NCI-H2196 (cell line): ENCODE measurements at regions not wholly inside any gene's neighbourhood (a gene's known extent, or its start where the extent isn't known, plus 50 kb on each side); places are given as distances from the start of the nearest gene placed in this dataset.
A peak's percentile ranks its signal among the peaks of the same experiment; 100 is the strongest.
"Not testable (repeated sequence)": the region's sequence is repeated elsewhere in the genome, so short reads cannot be mapped to it uniquely, and the experiment has no call there.

Source experiments
- DNase-seq: peaks from one replicate; lab custom pipeline; 2025; ENCODE audit not compliant: unreplicated experiment; lab: John Stamatoyannopoulos, UW

DNA sequence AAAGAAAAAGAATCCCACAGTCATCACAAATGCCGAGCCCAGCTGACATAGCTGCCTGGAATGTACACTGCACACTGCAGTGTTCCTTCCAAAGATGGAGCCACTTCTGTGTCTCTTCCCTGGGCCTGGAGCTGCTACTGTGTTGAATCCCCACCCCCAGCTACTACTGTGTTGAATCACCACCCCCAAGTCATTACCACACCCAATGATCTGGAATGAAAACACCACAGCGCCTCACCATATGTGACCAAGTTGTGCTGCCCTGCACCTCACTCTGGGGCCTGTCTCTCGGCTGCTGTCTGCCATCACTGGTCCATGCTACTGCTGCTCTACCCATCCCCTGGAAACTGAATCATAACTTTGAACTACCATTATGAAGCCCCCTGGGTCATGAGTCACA, 861.2 kb downstream of the UQCRFS1 start:
- DNase-seq: no peak

DNA sequence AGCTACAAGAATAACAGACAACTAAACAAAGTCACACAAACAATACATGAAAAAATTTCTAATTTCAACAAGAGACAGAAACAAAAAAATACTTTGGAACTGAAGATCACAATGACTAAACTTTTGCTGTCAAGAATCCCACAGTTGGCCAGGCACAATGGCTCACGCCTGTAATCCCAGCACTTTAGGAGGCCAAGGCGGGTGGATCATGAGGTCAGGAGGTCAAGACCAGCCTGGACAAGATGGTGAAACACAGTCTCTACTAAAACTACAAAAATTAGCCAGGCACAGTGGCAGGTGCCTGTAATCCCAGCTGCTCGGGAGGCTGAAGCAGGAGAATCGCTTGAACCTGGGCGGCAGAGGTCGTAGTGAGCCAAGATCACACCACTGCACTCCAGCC, 861.6 kb downstream of the UQCRFS1 start:
- DNase-seq: not testable (repeated sequence)

DNA sequence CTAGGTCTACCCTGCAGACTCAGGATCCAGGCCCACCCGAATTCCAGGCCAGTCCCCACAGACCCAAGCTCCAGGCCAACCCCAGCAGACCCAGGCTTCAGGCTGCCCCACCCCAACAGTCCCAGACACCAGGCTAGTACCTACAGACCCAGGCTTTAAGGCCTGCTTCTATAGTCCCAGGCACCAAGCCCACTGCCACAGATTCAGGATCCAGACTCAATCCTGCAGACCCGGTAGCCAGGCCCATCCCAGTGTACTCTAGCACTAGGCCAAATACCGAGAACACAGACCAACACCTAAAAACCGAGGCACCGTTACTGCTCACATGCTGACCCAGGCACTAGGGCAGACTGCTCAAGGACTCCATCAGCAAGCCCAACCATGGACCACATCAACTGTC, 862.3 kb downstream of the UQCRFS1 start:
- no peak for DNase-seq

DNA sequence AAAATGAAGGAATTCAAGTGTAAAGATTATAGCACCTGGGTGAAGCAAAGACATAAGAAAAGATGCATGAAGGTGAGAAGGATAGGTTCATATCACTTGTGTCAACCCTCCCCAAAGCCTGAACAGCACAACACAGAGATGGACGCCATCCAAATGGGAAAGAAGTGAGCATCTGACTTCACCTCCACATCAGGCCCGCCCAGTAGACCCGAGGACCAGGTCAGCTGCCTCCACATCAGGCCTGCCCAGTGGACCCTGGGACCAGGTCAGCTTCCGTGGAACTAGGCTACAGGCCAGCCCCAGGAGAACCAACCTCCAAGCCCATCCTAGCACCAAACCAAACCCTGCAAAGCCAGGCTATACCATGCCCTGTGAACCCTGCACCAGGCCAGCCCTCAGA, 862.9 kb downstream of the UQCRFS1 start:
- no peak for DNase-seq

- no peak for DNase-seq
Observed at GRCh38 chr19:28349604-28350003, 863.3 kb downstream of the UQCRFS1 start.

DNA sequence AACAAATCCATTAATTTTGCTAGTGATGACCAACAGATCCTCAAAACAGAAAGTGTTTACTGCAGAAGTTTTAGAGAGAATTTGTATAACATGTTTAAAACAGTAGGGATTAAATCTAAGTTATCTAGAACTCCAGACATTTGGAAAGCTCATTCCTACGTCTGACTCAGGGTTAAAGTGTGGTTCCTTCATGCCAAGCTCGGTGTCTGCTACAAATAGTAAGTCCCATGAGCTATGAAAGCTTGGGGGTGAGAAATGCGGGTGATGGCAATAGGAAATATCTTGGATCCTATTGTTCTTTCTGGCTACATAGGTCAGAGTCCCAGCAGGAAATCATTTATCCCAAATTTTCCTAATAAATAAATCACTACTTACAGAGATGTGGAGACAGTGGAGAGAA, 867.1 kb downstream of the UQCRFS1 start:
- no peak for DNase-seq

GRCh38 chr19:28341810-28342350, 871.1 kb downstream of the UQCRFS1 start:
- DNase-seq: no peak

DNA sequence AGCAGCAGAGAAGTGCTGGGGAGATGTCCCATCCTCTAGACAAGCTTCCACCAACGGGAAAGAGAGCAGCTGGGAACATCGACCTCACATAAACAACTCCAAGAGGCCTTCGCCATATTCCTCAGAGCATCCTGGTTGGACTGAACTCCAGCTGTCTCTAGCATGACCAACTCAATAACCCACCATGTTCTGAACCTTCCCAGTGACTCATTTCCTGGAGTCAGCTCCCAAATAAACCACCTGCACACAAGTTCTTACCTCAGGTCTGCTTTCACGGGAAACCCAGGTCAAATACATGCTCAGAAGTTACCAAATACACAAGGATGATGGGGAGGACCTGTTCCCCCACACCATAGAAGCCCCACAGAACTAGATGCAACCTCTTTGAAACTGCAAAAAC, 878.5 kb downstream of the UQCRFS1 start:
- no peak for DNase-seq

GRCh38 chr19:28333909-28334308, 879.0 kb downstream of the UQCRFS1 start:
- no peak for DNase-seq

GRCh38 chr19:28332886-28333285, 880.1 kb downstream of the UQCRFS1 start:
- no peak for DNase-seq

- DNase-seq: no peak
Observed at GRCh38 chr19:28332351-28332750, 880.6 kb downstream of the UQCRFS1 start.

DNA sequence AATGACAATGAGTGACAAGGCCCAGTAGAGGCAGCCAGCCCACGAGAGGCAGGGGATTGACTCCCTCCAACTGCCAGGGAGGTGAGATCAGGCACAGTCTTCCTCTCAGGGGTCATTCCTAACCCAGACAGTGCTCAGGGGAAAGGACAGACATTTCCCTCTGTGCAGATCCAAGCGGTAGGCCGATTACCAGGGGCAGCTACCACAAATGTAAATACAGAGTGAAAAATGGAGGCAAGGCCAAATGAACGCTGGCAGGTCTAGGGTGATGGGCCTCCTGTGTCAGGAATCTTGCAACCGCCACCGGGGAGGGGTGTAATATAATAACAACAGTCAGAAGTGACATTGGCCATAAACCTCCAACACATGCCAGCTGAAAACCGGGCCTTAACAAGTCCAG, 881.4 kb downstream of the UQCRFS1 start:
- DNase-seq: no peak

DNA sequence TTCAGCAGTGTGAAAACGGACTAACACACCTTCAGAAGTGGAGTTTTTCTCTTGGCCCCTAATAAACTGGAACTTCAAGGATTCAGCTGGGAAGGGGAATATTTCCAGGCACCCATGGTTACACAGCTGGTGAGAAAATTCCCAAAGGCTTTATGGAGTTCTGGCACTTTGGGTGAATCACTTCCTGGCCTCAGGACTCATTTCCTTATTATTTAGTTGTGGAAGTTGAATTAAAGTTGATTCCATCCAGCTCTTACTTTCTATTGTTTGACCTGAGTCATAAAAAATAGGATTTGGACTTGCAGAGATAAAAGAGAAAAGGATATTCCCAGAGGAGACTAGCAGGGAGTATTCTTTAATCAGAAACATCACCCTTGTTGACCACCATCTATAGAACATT, 882.1 kb downstream of the UQCRFS1 start:
- no peak for DNase-seq

GRCh38 chr19:28329429-28329828, 883.5 kb downstream of the UQCRFS1 start:
- no peak for DNase-seq

- no peak for DNase-seq
Observed at GRCh38 chr19:28327905-28328304, 885.0 kb downstream of the UQCRFS1 start.

GRCh38 chr19:28326746-28327145, 886.2 kb downstream of the UQCRFS1 start:
- DNase-seq: no peak

GRCh38 chr19:28324275-28325060, 888.5 kb downstream of the UQCRFS1 start:
- DNase-seq: no peak

DNA sequence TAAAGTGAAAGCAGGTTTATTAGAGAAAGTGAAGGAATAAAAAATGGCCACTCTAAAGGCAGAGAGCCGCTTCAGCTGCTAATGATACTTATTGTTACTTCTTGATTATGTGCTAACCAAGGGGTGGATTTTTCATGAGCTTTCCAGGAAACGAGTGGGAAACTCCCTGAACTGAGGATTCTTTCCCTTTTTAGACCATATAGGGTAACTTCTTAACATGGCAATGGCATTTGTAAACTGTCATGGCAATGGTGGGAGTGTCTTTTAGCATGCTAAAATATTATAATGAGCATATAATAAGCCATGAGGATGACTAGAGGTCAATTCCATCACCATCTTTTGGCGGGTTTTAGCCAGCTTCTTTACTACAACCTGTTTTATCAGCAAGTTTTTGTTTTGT, 890.0 kb downstream of the UQCRFS1 start:
- DNase-seq: no peak

DNA sequence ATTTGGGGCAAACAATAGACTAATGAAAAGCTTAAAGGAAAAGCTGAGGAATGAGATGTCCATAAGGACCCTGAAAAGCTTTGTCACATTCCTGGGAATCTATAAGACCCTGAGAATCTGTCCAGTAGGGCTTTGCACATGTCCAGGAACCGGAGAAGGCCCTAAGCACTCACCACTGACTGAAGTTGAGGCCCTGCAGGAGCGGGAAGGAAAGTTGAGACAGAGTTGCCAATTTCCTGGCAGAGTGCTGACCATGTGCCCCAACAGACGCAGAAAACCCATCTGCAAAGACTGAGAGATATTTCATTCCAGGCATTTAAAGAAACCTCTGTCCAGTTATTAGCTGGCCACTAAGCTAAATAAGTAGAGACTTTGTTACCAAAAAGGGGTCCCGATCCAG, 890.5 kb downstream of the UQCRFS1 start:
- DNase-seq: peak; percentile 39

DNA sequence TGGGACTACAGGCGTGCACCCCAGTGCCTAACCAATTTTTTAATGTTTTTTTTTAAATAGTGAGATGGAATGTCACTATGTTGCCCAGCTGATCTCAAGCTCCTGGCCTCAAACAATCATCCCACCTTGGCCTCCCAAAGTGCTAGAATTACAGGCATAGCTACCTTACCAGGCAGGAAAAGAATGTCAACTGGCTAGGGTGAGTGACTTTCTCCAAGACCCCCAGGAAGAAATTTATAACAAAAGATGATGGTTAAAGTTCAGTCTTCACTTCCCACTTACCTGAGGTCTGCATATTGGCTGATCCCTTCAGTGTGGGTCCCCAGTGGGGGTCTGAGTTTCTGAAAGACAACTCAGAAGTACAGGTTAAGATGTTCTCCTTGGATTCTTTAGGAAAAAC, 893.0 kb downstream of the UQCRFS1 start:
- no peak for DNase-seq

DNA sequence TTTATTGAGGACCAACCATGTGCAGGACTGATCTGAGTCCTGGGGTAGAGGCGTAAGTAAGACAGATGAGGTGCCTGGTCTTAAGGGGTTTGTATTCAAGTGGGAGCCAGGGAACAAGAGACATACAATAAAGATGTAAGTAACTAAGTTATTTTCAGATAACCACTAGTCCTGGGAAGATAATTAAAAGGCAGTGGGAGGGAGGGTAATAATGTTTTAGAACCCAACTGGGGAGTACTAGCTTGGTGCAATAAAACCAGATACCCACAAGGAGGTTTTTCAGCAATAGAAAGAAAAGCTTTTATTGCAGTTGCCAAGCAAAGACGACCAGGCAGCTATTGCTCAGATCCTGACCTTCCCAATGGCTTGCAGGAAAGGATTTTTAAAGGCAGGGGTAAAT, 893.7 kb downstream of the UQCRFS1 start:
- DNase-seq: no peak

- no peak for DNase-seq
Observed at GRCh38 chr19:28318469-28319179, 894.3 kb downstream of the UQCRFS1 start.
